ENCODE measurements at regions not wholly inside any gene's neighbourhood (a gene's known extent, or its start where the extent isn't known, plus 50 kb on each side); places are given as distances from the start of the nearest gene placed in this dataset.
"Not testable (repeated sequence)": the region's sequence is repeated elsewhere in the genome, so short reads cannot be mapped to it uniquely, and the experiment has no call there.

GRCh38 chr2:138247302-138247701, 254.3 kb upstream of the SPOPL start:
- H3K4me3 ChIP-seq, result no peak overlapping the region
- H4K20me1 ChIP-seq (ENCODE audit: insufficient read depth), result no peaks in the 10 kb centered on the region
- H2AFZ ChIP-seq, result no peak overlapping the region
- no peaks in the 10 kb centered on the region for H3K27me3 ChIP-seq (replicated peaks; ENCODE audit: insufficient read depth)
- no peaks in the 10 kb centered on the region for H3K9me2 ChIP-seq (ENCODE audit: insufficient read depth)
- H3K9me3 ChIP-seq (ENCODE audit: low read depth), result no peaks in the 10 kb centered on the region
- no peak for DNase-seq
- WGBS, 2 experiments (ENCODE audit: low coverage in 1 of 2, low lambda C conversion rate in 2 of 2, missing lambda C conversion rate in 2 of 2), result 6 to 57% methylated on average over 1 to 2 of the region's 2 CpGs
- TF ChIP-seq EZH2 (IDR thresholded peaks at IDR 0.05; ENCODE audit: insufficient read depth, poor library complexity, severe bottlenecking) (no peak), EZH2phosphoT487 (IDR thresholded peaks at IDR 0.05; ENCODE audit: insufficient read depth, low read depth) (no peak)
- no peaks in the 10 kb centered on the region for H3K36me3 ChIP-seq (ENCODE audit: low read depth)
- peaks cover 12% of the 10 kb centered on the region for H3K4me1 ChIP-seq (ENCODE audit: insufficient read depth)
- H3K27ac ChIP-seq, result no peak overlapping the region
- H3K9ac ChIP-seq, result no peak overlapping the region
- in situ Hi-C loops (cut with MboI), result no loop called here
- H3F3A ChIP-seq (ENCODE audit: insufficient read depth), result no peaks in the 10 kb centered on the region; the same call in 1 of the 2 replicates
- no peak overlapping the region for H3K4me2 ChIP-seq (ENCODE audit: unreplicated experiment)
- no peaks in the 10 kb centered on the region for H3K79me2 ChIP-seq (ENCODE audit: insufficient read depth)

- Histone ChIP-seq H3F3A (ENCODE audit: insufficient read depth) (no peaks in the 10 kb centered on the region; the same call in 1 of the 2 replicates), H3K27me3 (replicated peaks; ENCODE audit: insufficient read depth) (no peaks in the 10 kb centered on the region), H3K4me2 (ENCODE audit: unreplicated experiment) (no peak overlapping the region), H3K9me2 (ENCODE audit: insufficient read depth) (no peaks in the 10 kb centered on the region), H3K9me3 (ENCODE audit: low read depth) (no peaks in the 10 kb centered on the region), H3K9ac (no peak overlapping the region), H3K4me3 (no peak overlapping the region), H4K20me1 (ENCODE audit: insufficient read depth) (no peaks in the 10 kb centered on the region), H2AFZ (no peak overlapping the region), H3K79me2 (ENCODE audit: insufficient read depth) (no peaks in the 10 kb centered on the region), H3K36me3 (ENCODE audit: low read depth) (no peaks in the 10 kb centered on the region), H3K4me1 (ENCODE audit: insufficient read depth) (peaks cover 11% of the 10 kb centered on the region), H3K27ac (no peak overlapping the region)
- in situ Hi-C loops (cut with MboI), result no loop called here
- no peak for DNase-seq
- no peak for TF ChIP-seq EZH2 (IDR thresholded peaks at IDR 0.05; ENCODE audit: insufficient read depth, poor library complexity, severe bottlenecking)
- no peak for TF ChIP-seq EZH2phosphoT487 (IDR thresholded peaks at IDR 0.05; ENCODE audit: insufficient read depth, low read depth)
Measured at GRCh38 chr2:138249207-138249606, 252.4 kb upstream of the SPOPL start.

GRCh38 chr2:138250843-138251320, 250.7 kb upstream of the SPOPL start:
- DNase-seq; H3K9me3 ChIP-seq (ENCODE audit: low read depth); H3K4me1 ChIP-seq (ENCODE audit: insufficient read depth); H2AFZ ChIP-seq; H3K27me3 ChIP-seq (replicated peaks; ENCODE audit: insufficient read depth); H3K27ac ChIP-seq; H3K36me3 ChIP-seq (ENCODE audit: low read depth); H4K20me1 ChIP-seq (ENCODE audit: insufficient read depth); H3K4me3 ChIP-seq; H3K4me2 ChIP-seq (ENCODE audit: unreplicated experiment); H3K9me2 ChIP-seq (ENCODE audit: insufficient read depth); H3F3A ChIP-seq (ENCODE audit: insufficient read depth); H3K9ac ChIP-seq; in situ Hi-C loops (cut with MboI); H3K79me2 ChIP-seq (ENCODE audit: insufficient read depth): not testable (repeated sequence)
- 96% methylated on average over 2 of the region's 4 CpGs for WGBS, 2 experiments (ENCODE audit: low coverage in 1 of 2, low lambda C conversion rate in 2 of 2, missing lambda C conversion rate in 2 of 2)

GRCh38 chr2:138252587-138252986, 249.0 kb upstream of the SPOPL start:
- Histone ChIP-seq H3K27me3 (replicated peaks; ENCODE audit: insufficient read depth) (no peaks in the 10 kb centered on the region; the same call in 1 of the 2 replicates), H2AFZ (no peak overlapping the region), H3K79me2 (ENCODE audit: insufficient read depth) (no peaks in the 10 kb centered on the region), H3K9ac (no peak overlapping the region), H3F3A (ENCODE audit: insufficient read depth) (no peaks in the 10 kb centered on the region), H3K4me1 (ENCODE audit: insufficient read depth) (no peaks in the 10 kb centered on the region), H4K20me1 (ENCODE audit: insufficient read depth) (no peaks in the 10 kb centered on the region), H3K4me3 (no peak overlapping the region), H3K4me2 (ENCODE audit: unreplicated experiment) (no peak overlapping the region), H3K36me3 (ENCODE audit: low read depth) (no peaks in the 10 kb centered on the region), H3K9me3 (ENCODE audit: low read depth) (no peaks in the 10 kb centered on the region), H3K9me2 (ENCODE audit: insufficient read depth) (no peaks in the 10 kb centered on the region), H3K27ac (no peak overlapping the region)
- WGBS, 2 experiments (ENCODE audit: low coverage in 1 of 2, low lambda C conversion rate in 2 of 2, missing lambda C conversion rate in 2 of 2), result 77 to 84% methylated on average over 1 of the region's 1 CpG
- in situ Hi-C loops (cut with MboI), result no loop called here
- TF ChIP-seq EZH2phosphoT487 (IDR thresholded peaks at IDR 0.05; ENCODE audit: insufficient read depth, low read depth) (no peak), EZH2 (IDR thresholded peaks at IDR 0.05; ENCODE audit: insufficient read depth, poor library complexity, severe bottlenecking) (no peak)
- DNase-seq, result no peak

- Histone ChIP-seq H4K20me1 (ENCODE audit: insufficient read depth) (no peaks in the 10 kb centered on the region), H3K4me1 (ENCODE audit: insufficient read depth) (no peaks in the 10 kb centered on the region), H3K9me2 (ENCODE audit: insufficient read depth) (no peaks in the 10 kb centered on the region), H3F3A (ENCODE audit: insufficient read depth) (no peaks in the 10 kb centered on the region), H3K4me2 (ENCODE audit: unreplicated experiment) (no peak overlapping the region), H3K36me3 (ENCODE audit: low read depth) (no peaks in the 10 kb centered on the region), H3K27me3 (replicated peaks; ENCODE audit: insufficient read depth) (no peaks in the 10 kb centered on the region; the same call in 1 of the 2 replicates), H3K4me3 (no peak overlapping the region), H3K79me2 (ENCODE audit: insufficient read depth) (no peaks in the 10 kb centered on the region), H3K9me3 (ENCODE audit: low read depth) (no peaks in the 10 kb centered on the region), H2AFZ (no peak overlapping the region), H3K27ac (no peak overlapping the region), H3K9ac (no peak overlapping the region)
- WGBS, 2 experiments (ENCODE audit: low coverage in 1 of 2, low lambda C conversion rate in 2 of 2, missing lambda C conversion rate in 2 of 2), result 90% methylated on average over 1 of the region's 1 CpG
- no peak for TF ChIP-seq EZH2 (IDR thresholded peaks at IDR 0.05; ENCODE audit: insufficient read depth, poor library complexity, severe bottlenecking)
- no peak for TF ChIP-seq EZH2phosphoT487 (IDR thresholded peaks at IDR 0.05; ENCODE audit: insufficient read depth, low read depth)
- in situ Hi-C loops (cut with MboI), result no loop called here
- DNase-seq, result no peak
Measured at GRCh38 chr2:138255670-138256069, 245.9 kb upstream of the SPOPL start.

All from GM23248 (cell line).